GM21360 (cell line): ENCODE measurements at regions not wholly inside any gene's neighbourhood (a gene's known extent, or its start where the extent isn't known, plus 50 kb on each side); places are given as distances from the start of the nearest gene placed in this dataset.

ENCODE experiments used
- ATAC-seq: cut with Tn5 transposase; IDR thresholded peaks from one replicate; pipeline ENCODE4 v1.9.1; 2021; ENCODE audit warnings: mild to moderate bottlenecking, moderate library complexity; ENCODE audit not compliant: unreplicated experiment

GRCh38 chr18:73966954-73967353 lies 180.7 kb downstream of the FBXO15 start:
- ATAC-seq, result no peak

GRCh38 chr18:73962256-73962655 lies 185.4 kb downstream of the FBXO15 start:
- ATAC-seq, result no peak

DNA sequence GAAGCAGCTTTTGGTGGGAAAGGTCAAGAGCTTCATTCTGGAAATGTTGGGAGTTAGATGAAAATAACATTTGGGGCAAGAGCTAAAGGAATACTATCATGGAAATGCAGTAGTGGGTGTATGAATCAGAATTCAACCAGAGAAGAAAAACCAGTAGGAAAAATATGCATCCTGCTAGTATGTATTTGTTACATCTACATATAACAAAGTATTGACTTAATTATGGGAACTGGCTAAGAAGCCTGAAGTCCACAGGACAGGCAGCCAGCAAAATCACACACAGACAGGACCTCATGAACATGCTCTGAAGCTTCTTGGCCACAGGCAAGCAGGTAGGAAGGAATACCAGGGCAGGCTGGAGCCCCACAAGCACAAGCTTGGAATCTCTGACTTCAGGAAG lies 185.8 kb downstream of the FBXO15 start:
- ATAC-seq, result no peak

DNA sequence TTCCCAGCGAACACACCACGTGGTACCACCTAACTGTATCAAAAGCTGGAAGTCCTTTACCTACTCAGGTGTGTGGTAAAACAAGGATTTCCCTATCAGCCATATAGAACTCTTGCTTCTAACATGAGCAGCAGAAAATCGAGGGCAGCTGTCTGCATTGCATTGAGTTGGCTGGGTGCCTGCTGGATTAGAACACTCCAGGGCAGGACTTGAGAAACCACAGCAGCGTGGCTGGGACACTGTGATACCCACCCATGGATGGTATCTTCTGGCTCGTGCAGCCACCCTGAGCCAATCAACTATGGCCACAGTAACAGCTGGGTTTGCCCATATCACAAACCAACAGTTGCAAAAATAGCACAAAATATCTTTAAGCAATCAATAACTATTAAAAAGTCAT lies 188.3 kb downstream of the FBXO15 start:
- ATAC-seq, result no peak

- ATAC-seq, result no peak
Observed at GRCh38 chr18:73954268-73954667, 193.4 kb downstream of the FBXO15 start.

DNA sequence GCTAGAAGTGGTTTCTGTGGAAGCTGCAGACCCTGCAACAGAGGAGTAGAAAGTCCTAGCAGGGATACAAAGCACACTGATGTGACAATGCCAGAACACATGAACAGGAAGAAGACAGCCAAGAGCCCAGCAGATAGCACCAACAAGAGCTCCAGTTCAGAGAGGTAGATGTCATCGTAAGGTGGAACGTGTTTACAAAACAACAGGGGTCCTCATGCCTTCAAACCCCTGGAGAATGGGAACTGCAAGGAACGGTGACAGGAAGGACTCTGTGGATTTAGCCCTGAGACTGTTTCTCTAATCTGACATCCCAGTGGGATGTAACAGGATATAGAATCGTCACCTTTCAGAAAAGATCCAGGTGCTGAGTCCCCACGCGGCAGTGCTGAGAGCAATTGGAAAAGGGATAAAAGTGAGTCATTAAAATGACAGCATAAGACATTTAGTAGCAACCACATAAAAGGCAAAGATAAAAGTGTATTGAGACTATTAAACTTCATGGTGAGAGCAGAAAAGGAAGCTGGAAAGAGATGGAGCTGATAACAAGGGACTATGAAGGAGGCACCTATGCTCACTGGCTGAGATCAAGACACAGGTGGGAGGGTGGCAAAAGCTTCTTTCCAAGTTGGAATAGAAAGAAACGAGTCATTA lies 195.2 kb downstream of the FBXO15 start:
- ATAC-seq, result no peak

DNA sequence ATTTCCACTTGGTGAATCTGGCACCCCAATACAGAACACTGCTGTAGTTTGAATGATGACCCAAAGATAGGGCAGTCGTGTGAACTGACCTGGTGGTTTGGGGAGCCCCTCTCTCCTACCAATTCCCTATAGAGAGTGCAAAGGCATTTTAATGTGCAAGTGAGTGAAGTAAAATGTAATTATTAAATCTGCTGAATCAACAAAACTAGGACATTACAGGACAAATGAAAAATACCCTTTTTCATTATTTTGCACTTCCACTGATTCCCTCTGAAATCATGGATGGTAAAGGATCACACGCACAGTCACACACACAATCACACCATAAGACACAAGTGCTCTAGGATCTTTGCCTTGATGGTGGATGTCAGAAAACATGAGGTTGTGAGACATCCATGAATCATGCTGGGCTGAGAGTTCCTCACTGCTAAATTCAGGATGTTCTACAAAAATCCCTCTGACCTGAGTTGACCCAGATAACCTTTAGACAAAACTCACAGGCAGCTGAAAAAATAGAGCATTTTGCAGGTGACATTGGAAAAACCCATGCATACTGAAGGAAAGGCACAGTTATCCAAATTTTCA lies 197.4 kb downstream of the FBXO15 start:
- ATAC-seq, result no peak

GRCh38 chr18:73948497-73948896 lies 199.1 kb downstream of the FBXO15 start:
- no peak for ATAC-seq

GRCh38 chr18:73948084-73948483 lies 199.6 kb downstream of the FBXO15 start:
- ATAC-seq, result no peak

DNA sequence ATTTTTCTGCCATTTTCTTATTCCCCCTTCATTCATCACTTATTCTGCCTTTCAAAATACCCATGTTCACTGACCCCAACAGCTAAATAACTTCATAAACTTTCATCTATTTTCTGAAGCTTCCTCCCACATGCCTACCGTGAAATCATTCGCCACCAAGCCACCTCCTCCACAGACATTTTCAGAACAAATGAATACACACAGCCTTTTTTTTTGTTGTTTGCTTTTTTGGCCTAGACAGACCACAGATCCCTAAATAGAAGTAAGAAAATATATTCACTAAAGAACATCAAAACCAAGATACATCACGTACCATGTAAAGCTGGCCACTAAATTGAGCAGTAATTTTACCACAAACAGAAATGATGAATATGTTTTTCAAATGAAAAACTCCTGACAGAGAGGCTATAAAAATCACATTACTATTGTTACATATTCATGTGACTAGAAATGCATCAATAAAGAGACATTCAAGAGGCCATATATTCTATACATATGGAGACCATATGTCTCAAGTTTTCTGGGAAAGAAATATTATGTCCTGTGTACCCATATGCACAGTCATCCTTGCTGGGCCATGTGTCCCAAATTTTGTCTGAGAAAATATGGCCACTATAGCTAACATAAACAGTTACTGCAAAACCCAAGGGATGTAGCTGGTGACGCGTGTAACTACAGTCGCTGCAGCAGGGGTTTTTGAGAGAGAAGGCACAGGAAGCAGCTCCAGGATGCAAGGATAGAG lies 200.3 kb downstream of the FBXO15 start:
- no peak for ATAC-seq

GRCh38 chr18:73945130-73945792 lies 202.4 kb downstream of the FBXO15 start:
- ATAC-seq, result no peak

DNA sequence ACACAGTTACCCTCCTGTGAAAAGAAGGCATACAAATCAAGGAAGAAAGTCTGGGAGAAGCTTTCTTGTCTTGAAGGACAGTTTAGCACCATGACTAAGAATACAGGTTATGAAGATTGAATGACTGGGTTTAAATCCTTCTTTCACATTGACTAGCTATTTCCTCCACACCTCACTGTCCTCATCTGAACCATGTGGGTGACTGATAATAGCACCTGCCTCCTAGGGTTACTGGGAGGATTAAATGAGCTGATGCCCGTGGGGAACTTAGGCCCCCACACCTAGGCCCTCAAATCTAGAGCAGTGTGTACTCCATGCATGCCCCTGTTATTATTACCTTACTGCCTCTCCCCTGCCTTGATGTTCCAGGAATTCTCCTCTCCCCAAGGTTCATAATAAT lies 202.9 kb downstream of the FBXO15 start:
- ATAC-seq, result no peak

DNA sequence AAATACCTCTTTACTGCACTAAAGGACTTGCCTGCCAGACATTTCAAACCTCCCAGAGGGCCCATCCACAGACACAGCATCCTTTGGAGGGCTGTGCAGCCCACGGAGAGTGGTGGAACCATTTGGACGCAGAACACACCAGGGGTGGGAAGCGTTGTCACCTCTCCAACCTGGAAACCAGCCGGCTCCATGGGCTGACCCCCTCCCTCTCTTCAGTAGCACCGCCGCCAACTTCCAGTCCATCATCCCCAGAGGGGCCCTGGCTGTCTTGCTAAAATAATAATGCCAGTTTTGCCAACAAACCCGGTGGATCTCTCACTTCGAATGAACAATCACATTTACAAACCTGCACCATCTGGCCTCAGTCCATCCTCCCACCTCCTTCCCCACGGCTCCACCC lies 203.9 kb downstream of the FBXO15 start:
- ATAC-seq, result no peak

GRCh38 chr18:73942956-73943355 lies 204.7 kb downstream of the FBXO15 start:
- no peak for ATAC-seq

GRCh38 chr18:73942081-73942625 lies 205.5 kb downstream of the FBXO15 start:
- ATAC-seq, result no peak

DNA sequence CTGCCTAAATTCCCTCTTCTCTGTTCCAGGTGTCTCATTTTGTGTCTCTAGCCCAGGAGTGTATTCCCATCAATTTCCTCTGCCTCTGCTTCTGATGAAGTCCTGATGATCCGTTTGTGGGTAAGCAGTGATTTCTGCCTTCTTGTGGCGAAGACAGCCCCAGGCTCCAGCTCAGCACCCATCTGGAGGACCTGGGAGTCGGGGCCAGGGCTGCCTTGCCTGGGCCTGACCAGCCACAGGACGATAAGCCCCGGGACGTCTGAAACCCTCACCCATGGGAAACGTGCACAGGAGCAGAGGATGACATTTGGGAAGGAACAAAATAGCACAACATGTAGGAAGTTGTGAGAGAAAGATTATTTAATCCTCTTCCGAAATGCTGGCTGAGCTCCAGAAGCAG lies 206.9 kb downstream of the FBXO15 start:
- no peak for ATAC-seq

- no peak for ATAC-seq
Observed at GRCh38 chr18:73939391-73939790, 208.2 kb downstream of the FBXO15 start.

- ATAC-seq, result no peak
Observed at GRCh38 chr18:73933685-73934084, 213.9 kb downstream of the FBXO15 start.

- no peak for ATAC-seq
Observed at GRCh38 chr18:73932976-73933375, 214.7 kb downstream of the FBXO15 start.

DNA sequence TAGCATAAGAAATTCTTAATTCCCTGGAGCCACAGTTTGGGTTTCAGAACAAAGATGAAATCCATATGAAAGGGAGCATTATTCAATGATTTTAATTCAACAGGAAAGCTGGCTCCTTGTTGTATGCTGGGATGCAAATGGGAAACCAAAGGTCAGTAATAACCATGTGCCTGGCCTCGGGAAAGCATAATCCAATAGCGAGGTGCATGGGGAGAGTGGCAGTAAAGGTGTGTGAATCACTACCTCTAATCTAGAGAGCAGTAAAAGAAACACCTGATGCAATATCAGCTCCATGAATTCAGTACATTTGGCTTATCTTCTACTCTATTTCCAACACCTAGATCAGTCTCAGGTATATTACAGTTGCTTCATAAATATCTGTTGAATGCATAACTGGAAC lies 220.1 kb downstream of the FBXO15 start:
- no peak for ATAC-seq

- no peak for ATAC-seq
Observed at GRCh38 chr18:73924836-73925235, 222.8 kb downstream of the FBXO15 start.

GRCh38 chr18:73924307-73924706 lies 223.3 kb downstream of the FBXO15 start:
- no peak for ATAC-seq
